Mesendoderm (in vitro differentiated cells): ENCODE measurements at regions not wholly inside any gene's neighbourhood (a gene's known extent, or its start where the extent isn't known, plus 50 kb on each side); places are given as distances from the start of the nearest gene placed in this dataset.
"Not testable (repeated sequence)": the region's sequence is repeated elsewhere in the genome, so short reads cannot be mapped to it uniquely, and the experiment has no call there.

ENCODE experiments used
- DNase-seq: peaks from one replicate; pipeline ENCODE4 v3.0.0; 2013
- H2AK5ac ChIP-seq: 2 replicates; pipeline ENCODE4 v1.6.1; 2013; ENCODE audit warnings: low read length, inconsistent platforms
- H2BK120ac ChIP-seq: 2 replicates; pipeline ENCODE4 v1.6.1; 2013; ENCODE audit warnings: low read depth, mild to moderate bottlenecking, low read length, moderate library complexity, mixed read lengths
- H2BK15ac ChIP-seq: replicated peaks from 2 replicates; pipeline ENCODE4 v1.6.1; 2013; ENCODE audit warnings: low read depth, mild to moderate bottlenecking, moderate library complexity
- H2BK5ac ChIP-seq: 2 replicates; pipeline ENCODE4 v1.6.1; 2013; ENCODE audit warnings: low read length, inconsistent platforms
- H3K18ac ChIP-seq: 2 replicates; pipeline ENCODE4 v1.6.1; 2013; ENCODE audit warnings: mild to moderate bottlenecking, low read length, mixed read lengths
- H3K23ac ChIP-seq: one replicate; pipeline ENCODE4 v1.6.1; 2013; ENCODE audit warnings: low read length
- H3K27ac ChIP-seq: 2 replicates; pipeline ENCODE4 v1.5.1; 2013; ENCODE audit warnings: low read depth, mild to moderate bottlenecking, inconsistent platforms, low read length, moderate library complexity
- H3K27me3 ChIP-seq: 2 replicates; pipeline ENCODE4 v1.6.1; 2013; ENCODE audit warnings: low read length, control low read depth, mild to moderate bottlenecking, inconsistent platforms; ENCODE audit not compliant: insufficient read depth, poor library complexity
- H3K36me3 ChIP-seq: 2 replicates; pipeline ENCODE4 v1.6.1; 2013; ENCODE audit warnings: low read length, inconsistent platforms; ENCODE audit not compliant: control insufficient read depth, insufficient read depth
- H3K4ac ChIP-seq: one replicate; pipeline ENCODE4 v1.6.1; 2013; ENCODE audit warnings: low read depth, mild to moderate bottlenecking, low read length, moderate library complexity
- H3K4me1 ChIP-seq: 2 replicates; pipeline ENCODE4 v1.6.1; 2013; ENCODE audit warnings: low read depth, low read length, inconsistent platforms; ENCODE audit not compliant: control insufficient read depth
- H3K4me2 ChIP-seq: 2 replicates; pipeline ENCODE4 v1.6.1; 2013; ENCODE audit warnings: low read length
- H3K4me3 ChIP-seq: 2 replicates; pipeline ENCODE4 v1.5.1; 2013; ENCODE audit warnings: mild to moderate bottlenecking, low read length
- H3K56ac ChIP-seq: one replicate; pipeline ENCODE4 v1.6.1; 2013; ENCODE audit warnings: low read length
- H3K79me1 ChIP-seq: 2 replicates; pipeline ENCODE4 v1.6.1; 2013; ENCODE audit warnings: low read length, inconsistent platforms
- H3K79me2 ChIP-seq: 2 replicates; pipeline ENCODE4 v1.6.1; 2013; ENCODE audit warnings: mild to moderate bottlenecking, low read length; ENCODE audit not compliant: control insufficient read depth, insufficient read depth
- H3K9ac ChIP-seq: 2 replicates; pipeline ENCODE4 v1.6.1; 2013; ENCODE audit warnings: low read length, inconsistent platforms
- H4K5ac ChIP-seq: one replicate; pipeline ENCODE4 v1.6.1; 2013; ENCODE audit warnings: low read length
- H4K8ac ChIP-seq: one replicate; pipeline ENCODE4 v1.6.1; 2013; ENCODE audit warnings: low read depth, mild to moderate bottlenecking, control low read depth, low read length, moderate library complexity
- WGBS: extraction: QIAGEN DNeasy Blood & Tissue Kit; methylation state at CpG from one replicate; pipeline ENCODE4 v1.1.7; 2013; ENCODE audit warnings: low lambda C conversion rate, missing lambda C conversion rate; ENCODE audit not compliant: insufficient coverage; ENCODE audit errors: extremely low coverage; 5-methylcytosine and 5-hydroxymethylcytosine counted together

- Histone ChIP-seq H2BK15ac (no peak overlapping the region), H2AK5ac (no peak overlapping the region), H3K4ac (no peak overlapping the region), H3K4me3 (no peak overlapping the region), H4K5ac (no peak overlapping the region), H3K36me3 (no peaks in the 10 kb centered on the region), H3K4me2 (no peak overlapping the region), H3K79me1 (no peaks in the 10 kb centered on the region), H3K79me2 (no peaks in the 10 kb centered on the region), H3K18ac (no peak overlapping the region), H2BK120ac (no peak overlapping the region), H3K27ac (no peak overlapping the region), H2BK5ac (no peak overlapping the region), H3K4me1 (no peaks in the 10 kb centered on the region), H3K9ac (no peak overlapping the region), H3K23ac (no peak overlapping the region), H3K56ac (no peak overlapping the region), H4K8ac (no peak overlapping the region), H3K27me3 (no peaks in the 10 kb centered on the region)
- DNase-seq = no peak
- WGBS = no CpG with 5 or more reads among the region's 4 CpGs
Measured at GRCh38 chr14:84312551-84312950, 1217.4 kb upstream of the FLRT2 start.

GRCh38 chr14:84323450-84323849, 1206.5 kb upstream of the FLRT2 start:
- Histone ChIP-seq H2BK120ac (no peak overlapping the region), H3K79me1 (no peaks in the 10 kb centered on the region), H3K4ac (no peak overlapping the region), H4K5ac (no peak overlapping the region), H3K4me2 (no peak overlapping the region), H3K4me1 (no peaks in the 10 kb centered on the region), H2BK15ac (no peak overlapping the region), H3K79me2 (no peaks in the 10 kb centered on the region), H3K27me3 (no peaks in the 10 kb centered on the region), H3K9ac (no peak overlapping the region), H2BK5ac (no peak overlapping the region), H4K8ac (no peak overlapping the region), H3K56ac (no peak overlapping the region), H3K18ac (no peak overlapping the region), H3K27ac (no peak overlapping the region), H3K4me3 (no peak overlapping the region), H3K36me3 (no peaks in the 10 kb centered on the region), H2AK5ac (no peak overlapping the region), H3K23ac (no peak overlapping the region)
- no peak for DNase-seq
- no CpG with 5 or more reads among the region's 4 CpGs for WGBS

GRCh38 chr14:84323978-84324377, 1206.0 kb upstream of the FLRT2 start:
- no peak for DNase-seq
- H2BK120ac ChIP-seq = no peak overlapping the region
- no peak overlapping the region for H3K23ac ChIP-seq
- H2BK15ac ChIP-seq = no peak overlapping the region
- no CpG with 5 or more reads among the region's 4 CpGs for WGBS
- no peak overlapping the region for H3K4ac ChIP-seq
- no peak overlapping the region for H4K8ac ChIP-seq
- H3K79me1 ChIP-seq = no peaks in the 10 kb centered on the region
- no peak overlapping the region for H3K56ac ChIP-seq
- H3K4me1 ChIP-seq = no peaks in the 10 kb centered on the region
- H3K9ac ChIP-seq = no peak overlapping the region
- H3K27ac ChIP-seq = no peak overlapping the region
- H4K5ac ChIP-seq = no peak overlapping the region
- H2AK5ac ChIP-seq = no peak overlapping the region
- H3K4me3 ChIP-seq = no peak overlapping the region
- H3K27me3 ChIP-seq = no peaks in the 10 kb centered on the region
- no peaks in the 10 kb centered on the region for H3K36me3 ChIP-seq
- H3K18ac ChIP-seq = no peak overlapping the region
- H2BK5ac ChIP-seq = no peak overlapping the region
- no peak overlapping the region for H3K4me2 ChIP-seq
- no peaks in the 10 kb centered on the region for H3K79me2 ChIP-seq

- Histone ChIP-seq H3K4me2 (no peak overlapping the region), H4K8ac (no peak overlapping the region), H3K27ac (no peak overlapping the region), H3K4me1 (no peaks in the 10 kb centered on the region), H3K79me1 (no peaks in the 10 kb centered on the region), H2BK15ac (no peak overlapping the region), H2AK5ac (no peak overlapping the region), H3K9ac (no peak overlapping the region), H3K4me3 (no peak overlapping the region), H3K79me2 (no peaks in the 10 kb centered on the region), H4K5ac (no peak overlapping the region), H3K36me3 (no peaks in the 10 kb centered on the region), H3K4ac (no peak overlapping the region), H3K27me3 (no peaks in the 10 kb centered on the region), H3K18ac (no peak overlapping the region), H2BK5ac (no peak overlapping the region), H2BK120ac (no peak overlapping the region), H3K23ac (no peak overlapping the region), H3K56ac (no peak overlapping the region)
- DNase-seq = no peak
Measured at GRCh38 chr14:84336433-84336832, 1193.5 kb upstream of the FLRT2 start.

- no peaks in the 10 kb centered on the region for H3K79me2 ChIP-seq
- no peaks in the 10 kb centered on the region for H3K36me3 ChIP-seq
- H3K4ac ChIP-seq = no peak overlapping the region
- no CpG with 5 or more reads among the region's 1 CpG for WGBS
- H2BK5ac ChIP-seq = no peak overlapping the region
- H2AK5ac ChIP-seq = no peak overlapping the region
- no peak for DNase-seq
- no peak overlapping the region for H3K4me3 ChIP-seq
- H2BK120ac ChIP-seq = no peak overlapping the region
- H3K4me2 ChIP-seq = no peak overlapping the region
- H4K5ac ChIP-seq = no peak overlapping the region
- no peaks in the 10 kb centered on the region for H3K4me1 ChIP-seq
- no peak overlapping the region for H3K27ac ChIP-seq
- H3K27me3 ChIP-seq = no peaks in the 10 kb centered on the region
- H3K18ac ChIP-seq = no peak overlapping the region
- H3K9ac ChIP-seq = no peak overlapping the region
- no peak overlapping the region for H4K8ac ChIP-seq
- H2BK15ac ChIP-seq = no peak overlapping the region
- H3K79me1 ChIP-seq = no peaks in the 10 kb centered on the region
- H3K56ac ChIP-seq = no peak overlapping the region
- H3K23ac ChIP-seq = no peak overlapping the region
Measured at GRCh38 chr14:84340938-84341337, 1189.0 kb upstream of the FLRT2 start.

- WGBS = no CpG with 5 or more reads among the region's 3 CpGs
- DNase-seq, H3K27ac ChIP-seq: not testable (repeated sequence)
Measured at GRCh38 chr14:84341867-84342266, 1188.1 kb upstream of the FLRT2 start.

More at GRCh38 chr14:84341867-84342266, 1188.1 kb upstream of the FLRT2 start:
- not testable (repeated sequence) for H2BK120ac ChIP-seq, H4K5ac ChIP-seq, H3K79me2 ChIP-seq, H3K4ac ChIP-seq, H3K9ac ChIP-seq, H3K79me1 ChIP-seq, H3K18ac ChIP-seq, H3K4me1 ChIP-seq, H3K36me3 ChIP-seq, H2BK15ac ChIP-seq, H3K23ac ChIP-seq, H2BK5ac ChIP-seq, H3K27me3 ChIP-seq, H2AK5ac ChIP-seq, H4K8ac ChIP-seq, H3K56ac ChIP-seq, H3K4me3 ChIP-seq, H3K4me2 ChIP-seq
